IMR-90 (cell line): ENCODE measurements at regions not wholly inside any gene's neighbourhood (a gene's known extent, or its start where the extent isn't known, plus 50 kb on each side); places are given as distances from the start of the nearest gene placed in this dataset.

Experiments used
- ATAC-seq: fragments of 200-7000 bp; cut with Tn5 transposase; 2 replicates; pipeline ENCODE4 v1.9.1; 2020; ENCODE audit warnings: low read depth, mild to moderate bottlenecking, moderate library complexity
- BruUV-seq: library from RNA; stranded (reverse); fragments of 400-500 nt; replicated peaks from 2 replicates; lab custom pipeline; 2021; lab: Mats Ljungman, UMichigan
- CTCF ChIA-PET: fragments of 300-600 bp; formaldehyde crosslinking; extraction: SDS; loops from one replicate; lab custom pipeline; 2021; ENCODE audit warnings: antibody characterized with exemption; lab: Yijun Ruan, JAX
- POLR2A ChIA-PET: fragments of 300-600 bp; sonication (Branson Sonifier 250); formaldehyde crosslinking; loops from one replicate; lab custom pipeline; 2022; ENCODE audit warnings: antibody characterized with exemption; ENCODE audit not compliant: unreplicated experiment; lab: Charles Lee
- DNase-seq: peaks from one replicate; pipeline ENCODE4 v3.0.0; 2013
- H2AFZ ChIP-seq: replicated peaks from 2 replicates; pipeline ENCODE3; 2013; ENCODE audit warnings: low read length, mild to moderate bottlenecking; ENCODE audit not compliant: poor library complexity
- H2AK5ac ChIP-seq: 2 replicates; pipeline ENCODE4 v1.6.1; 2013; ENCODE audit warnings: low read depth, low read length, inconsistent platforms
- H2AK9ac ChIP-seq: replicated peaks from 2 replicates; pipeline ENCODE3; 2013; ENCODE audit warnings: mild to moderate bottlenecking, low read depth, low read length, moderate library complexity; ENCODE audit not compliant: poor library complexity
- H2BK120ac ChIP-seq: 2 replicates; pipeline ENCODE4 v1.6.1; 2013; ENCODE audit warnings: low read depth, low read length, inconsistent platforms
- H2BK15ac ChIP-seq: 3 replicates; pipeline ENCODE4 v1.6.1; 2013; ENCODE audit warnings: low read depth, low read length, inconsistent platforms
- H2BK20ac ChIP-seq: 2 replicates; pipeline ENCODE4 v1.6.1; 2013; ENCODE audit warnings: low read depth, mild to moderate bottlenecking, inconsistent platforms, low read length, moderate library complexity
- H2BK5ac ChIP-seq: 2 replicates; pipeline ENCODE4 v1.6.1; 2013; ENCODE audit warnings: mild to moderate bottlenecking, low read depth, low read length, inconsistent platforms; ENCODE audit not compliant: poor library complexity, severe bottlenecking
- H3K14ac ChIP-seq: replicated peaks from 2 replicates; pipeline ENCODE4 v1.6.1; 2013; ENCODE audit warnings: low read depth, low read length, inconsistent platforms
- H3K18ac ChIP-seq: 2 replicates; pipeline ENCODE4 v1.6.1; 2013; ENCODE audit warnings: low read depth, low read length, control low read depth
- H3K23ac ChIP-seq: 2 replicates; pipeline ENCODE4 v1.6.1; 2013; ENCODE audit warnings: low read depth, low read length, inconsistent platforms
- H3K27ac ChIP-seq: 2 replicates; pipeline ENCODE4 v1.5.1; 2013; ENCODE audit warnings: mild to moderate bottlenecking, control low read depth, low read length; ENCODE audit not compliant: insufficient read depth
- H3K27me3 ChIP-seq: 2 replicates; pipeline ENCODE4 v1.6.1; 2013; ENCODE audit warnings: low read length; ENCODE audit not compliant: control insufficient read depth, insufficient read depth
- H3K36me3 ChIP-seq: 2 replicates; pipeline ENCODE4 v1.6.1; 2013; ENCODE audit warnings: low read length, mixed read lengths; ENCODE audit not compliant: control insufficient read depth, insufficient read depth
- H3K4ac ChIP-seq: 2 replicates; pipeline ENCODE4 v1.6.1; 2013; ENCODE audit warnings: low read depth, low read length, inconsistent platforms
- H3K4me1 ChIP-seq: 2 replicates; pipeline ENCODE4 v1.6.1; 2013; ENCODE audit warnings: low read length, mixed read lengths; ENCODE audit not compliant: control insufficient read depth, insufficient read depth
- H3K4me2 ChIP-seq: 2 replicates; pipeline ENCODE4 v1.6.1; 2013; ENCODE audit warnings: low read depth, mild to moderate bottlenecking, control low read depth, low read length, moderate library complexity
- H3K4me3 ChIP-seq: 2 replicates; pipeline ENCODE4 v1.5.1; 2013; ENCODE audit warnings: low read depth, mild to moderate bottlenecking, control low read depth, low read length, moderate library complexity; ENCODE audit not compliant: insufficient read depth
- H3K56ac ChIP-seq: 2 replicates; pipeline ENCODE4 v1.6.1; 2013; ENCODE audit warnings: low read length, inconsistent platforms; ENCODE audit not compliant: insufficient read depth; ENCODE audit errors: extremely low read depth
- H3K79me1 ChIP-seq, 2 experiments: 2 replicates each; pipeline ENCODE4 v1.6.1; 2013; ENCODE audit warnings: low read length in 2 of 2, inconsistent platforms in 1 of 2, low read depth in 1 of 2
- H3K9ac ChIP-seq: 2 replicates; pipeline ENCODE4 v1.6.1; 2013; ENCODE audit warnings: low read depth, low read length, control low read depth
- H3K9me1 ChIP-seq: 2 replicates; pipeline ENCODE4 v1.6.1; 2013; ENCODE audit warnings: low read length, inconsistent platforms; ENCODE audit not compliant: insufficient read depth
- H3K9me3 ChIP-seq: 2 replicates; pipeline ENCODE4 v1.6.1; 2013; ENCODE audit warnings: low read length; ENCODE audit not compliant: control insufficient read depth, insufficient read depth
- H4K20me1 ChIP-seq: 2 replicates; pipeline ENCODE4 v1.6.1; 2013; ENCODE audit warnings: low read length, inconsistent platforms; ENCODE audit not compliant: insufficient read depth
- H4K5ac ChIP-seq: 2 replicates; pipeline ENCODE4 v1.6.1; 2013; ENCODE audit warnings: mild to moderate bottlenecking, low read depth, low read length, control low read depth
- H4K8ac ChIP-seq, 2 experiments: 2 replicates each; pipeline ENCODE4 v1.6.1; 2013; ENCODE audit warnings: low read depth in 2 of 2, low read length in 2 of 2, control low read depth in 1 of 2, inconsistent platforms in 1 of 2
- H4K91ac ChIP-seq: 2 replicates; pipeline ENCODE4 v1.6.1; 2013; ENCODE audit warnings: low read depth, low read length, inconsistent platforms; ENCODE audit not compliant: insufficient read depth
- BHLHE40 ChIP-seq: fragments of 150-350 bp; IDR thresholded peaks from 2 replicates; pipeline ENCODE4 v1.6.1; 2016; ENCODE audit warnings: mild to moderate bottlenecking, low read depth, low read length
- CEBPB ChIP-seq: IDR thresholded peaks from 2 replicates; pipeline ENCODE4 v1.6.1; 2012; ENCODE audit warnings: low read depth, low read length, improper control_type of control experiment
- CHD1 ChIP-seq: IDR thresholded peaks from 2 replicates; pipeline ENCODE4 v1.6.1; 2012; ENCODE audit warnings: low read depth, low read length, improper control_type of control experiment
- FOS ChIP-seq: fragments of 150-350 bp; IDR thresholded peaks from 2 replicates; pipeline ENCODE4 v1.6.1; 2016; ENCODE audit warnings: low read depth, low read length
- MAFK ChIP-seq: IDR thresholded peaks from 2 replicates; pipeline ENCODE4 v1.6.1; 2012; ENCODE audit warnings: low read depth, low read length, improper control_type of control experiment
- MAZ ChIP-seq: IDR thresholded peaks from 2 replicates; pipeline ENCODE4 v1.6.1; 2012; ENCODE audit warnings: low read depth, mild to moderate bottlenecking, low read length, improper control_type of control experiment, moderate library complexity, borderline replicate concordance
- MXI1 ChIP-seq: IDR thresholded peaks from 2 replicates; pipeline ENCODE4 v1.6.1; 2012; ENCODE audit warnings: low read depth, mild to moderate bottlenecking, low read length, moderate library complexity, borderline replicate concordance
- NFE2L2 ChIP-seq: fragments of 150-350 bp; IDR thresholded peaks from 2 replicates; pipeline ENCODE4 v1.6.1; 2016; ENCODE audit warnings: low read depth, mild to moderate bottlenecking, low read length
- POLR2A ChIP-seq: IDR thresholded peaks from 2 replicates; pipeline ENCODE4 v1.6.1; 2012; ENCODE audit warnings: mild to moderate bottlenecking, low read depth, low read length
- RAD21 ChIP-seq: IDR thresholded peaks from 2 replicates; pipeline ENCODE4 v1.6.1; 2012; ENCODE audit warnings: low read length, improper control_type of control experiment
- RCOR1 ChIP-seq: IDR thresholded peaks from 2 replicates; pipeline ENCODE4 v1.6.1; 2012; ENCODE audit warnings: mild to moderate bottlenecking, low read length, improper control_type of control experiment; ENCODE audit not compliant: insufficient replicate concordance
- RFX5 ChIP-seq: IDR thresholded peaks from 2 replicates; pipeline ENCODE4 v1.8.0; 2012; ENCODE audit warnings: low read depth, mild to moderate bottlenecking, low read length, moderate library complexity
- SMC3 ChIP-seq: fragments of 150-350 bp; IDR thresholded peaks from 2 replicates; pipeline ENCODE4 v1.6.1; 2016; ENCODE audit warnings: low read depth, mild to moderate bottlenecking, antibody characterized with exemption, low read length, moderate library complexity
- WGBS, 2 experiments: methylation state at CpG; one replicate each; pipeline versions ENCODE4 v1.1.5 to v1.1.7; 2013; ENCODE audit warnings: missing lambda C conversion rate in 2 of 2; ENCODE audit not compliant: insufficient read length in 1 of 2; ENCODE audit errors: extremely low coverage in 2 of 2; 5-methylcytosine and 5-hydroxymethylcytosine counted together
- dilution Hi-C: fragments of 300-500 bp; cut with HindIII; formaldehyde crosslinking; loops from one replicate; pipeline ENCODE4 v1.14.3; 2018; ENCODE audit warnings: low sequenced_read_pairs; ENCODE audit not compliant: unreplicated experiment
- in situ Hi-C: fragments of 300-500 bp; cut with MboI; formaldehyde crosslinking; loops from 3 replicates; pipeline ENCODE4 v1.14.3; 2019; ENCODE audit warnings: low sequenced_read_pairs, inconsistent platforms, mixed read lengths
- intact Hi-C: fragments of 100-400 bp; cut with micrococcal nuclease; formaldehyde crosslinking; loops from 2 replicates; pipeline ENCODE4 v1.10.0; 2022
- TF ChIP-seq, protein P1 (sequence below): conservative IDR thresholded peaks from 2 replicates; pipeline ENCODE4 v1.5.1; 2012; ENCODE audit warnings: mild to moderate bottlenecking, low read depth, low read length, improper control_type of control experiment
- TF ChIP-seq, protein P2 (sequence below): fragments of 150-350 bp; IDR thresholded peaks from 2 replicates; pipeline ENCODE4 v1.6.1; 2017; ENCODE audit warnings: mild to moderate bottlenecking, antibody characterized with exemption, low read length, low read depth
- TF ChIP-seq, protein P3 (sequence below): fragments of 150-350 bp; IDR thresholded peaks from 2 replicates; pipeline ENCODE4 v1.6.1; 2016; ENCODE audit warnings: low read depth, mild to moderate bottlenecking, low read length, moderate library complexity, borderline replicate concordance

DNA sequence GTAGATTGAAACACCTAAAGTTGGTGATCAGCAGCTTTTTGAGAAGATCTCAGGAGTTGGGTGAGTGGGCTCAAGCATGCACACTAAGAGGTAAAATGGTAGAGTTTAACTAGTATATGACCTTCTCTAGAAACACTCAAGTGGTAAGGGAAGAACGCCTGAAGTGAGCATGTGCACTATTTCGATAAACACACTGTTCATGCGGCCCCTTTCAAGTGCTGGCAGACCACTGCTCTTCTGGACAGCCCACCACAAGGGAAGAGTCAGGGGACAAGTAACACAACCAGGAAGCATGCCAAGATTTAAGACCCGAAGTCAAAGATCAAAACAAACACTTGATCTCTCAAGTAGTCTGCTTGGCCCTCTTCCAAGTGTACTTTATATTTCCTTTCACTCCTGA lies 519.5 kb upstream of the ZWINT start:
- H3K27me3 ChIP-seq = no peaks in the 10 kb centered on the region
- no peak overlapping the region for H4K8ac ChIP-seq
- no peak overlapping the region for H2BK15ac ChIP-seq
- ChIA-PET POLR2A (no interaction called here), CTCF (no interaction called here)
- H2AK9ac ChIP-seq = no peak overlapping the region
- no peaks in the 10 kb centered on the region for H3K4me1 ChIP-seq
- ATAC-seq (no peak), DNase-seq (no peak)
- H3K27ac ChIP-seq = no peak overlapping the region
- TF ChIP-seq, protein P1, sequence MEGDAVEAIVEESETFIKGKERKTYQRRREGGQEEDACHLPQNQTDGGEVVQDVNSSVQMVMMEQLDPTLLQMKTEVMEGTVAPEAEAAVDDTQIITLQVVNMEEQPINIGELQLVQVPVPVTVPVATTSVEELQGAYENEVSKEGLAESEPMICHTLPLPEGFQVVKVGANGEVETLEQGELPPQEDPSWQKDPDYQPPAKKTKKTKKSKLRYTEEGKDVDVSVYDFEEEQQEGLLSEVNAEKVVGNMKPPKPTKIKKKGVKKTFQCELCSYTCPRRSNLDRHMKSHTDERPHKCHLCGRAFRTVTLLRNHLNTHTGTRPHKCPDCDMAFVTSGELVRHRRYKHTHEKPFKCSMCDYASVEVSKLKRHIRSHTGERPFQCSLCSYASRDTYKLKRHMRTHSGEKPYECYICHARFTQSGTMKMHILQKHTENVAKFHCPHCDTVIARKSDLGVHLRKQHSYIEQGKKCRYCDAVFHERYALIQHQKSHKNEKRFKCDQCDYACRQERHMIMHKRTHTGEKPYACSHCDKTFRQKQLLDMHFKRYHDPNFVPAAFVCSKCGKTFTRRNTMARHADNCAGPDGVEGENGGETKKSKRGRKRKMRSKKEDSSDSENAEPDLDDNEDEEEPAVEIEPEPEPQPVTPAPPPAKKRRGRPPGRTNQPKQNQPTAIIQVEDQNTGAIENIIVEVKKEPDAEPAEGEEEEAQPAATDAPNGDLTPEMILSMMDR = no peak
- TF ChIP-seq NFE2L2 (no peak), CEBPB (no peak), BHLHE40 (no peak), RCOR1 (no peak), RFX5 (no peak), MAZ (no peak), SMC3 (no peak), POLR2A (no peak), FOS (no peak), CHD1 (no peak), RAD21 (no peak), MAFK (no peak), MXI1 (no peak)
- TF ChIP-seq, protein P2, sequence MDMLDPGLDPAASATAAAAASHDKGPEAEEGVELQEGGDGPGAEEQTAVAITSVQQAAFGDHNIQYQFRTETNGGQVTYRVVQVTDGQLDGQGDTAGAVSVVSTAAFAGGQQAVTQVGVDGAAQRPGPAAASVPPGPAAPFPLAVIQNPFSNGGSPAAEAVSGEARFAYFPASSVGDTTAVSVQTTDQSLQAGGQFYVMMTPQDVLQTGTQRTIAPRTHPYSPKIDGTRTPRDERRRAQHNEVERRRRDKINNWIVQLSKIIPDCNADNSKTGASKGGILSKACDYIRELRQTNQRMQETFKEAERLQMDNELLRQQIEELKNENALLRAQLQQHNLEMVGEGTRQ = no peak
- TF ChIP-seq, protein P3, sequence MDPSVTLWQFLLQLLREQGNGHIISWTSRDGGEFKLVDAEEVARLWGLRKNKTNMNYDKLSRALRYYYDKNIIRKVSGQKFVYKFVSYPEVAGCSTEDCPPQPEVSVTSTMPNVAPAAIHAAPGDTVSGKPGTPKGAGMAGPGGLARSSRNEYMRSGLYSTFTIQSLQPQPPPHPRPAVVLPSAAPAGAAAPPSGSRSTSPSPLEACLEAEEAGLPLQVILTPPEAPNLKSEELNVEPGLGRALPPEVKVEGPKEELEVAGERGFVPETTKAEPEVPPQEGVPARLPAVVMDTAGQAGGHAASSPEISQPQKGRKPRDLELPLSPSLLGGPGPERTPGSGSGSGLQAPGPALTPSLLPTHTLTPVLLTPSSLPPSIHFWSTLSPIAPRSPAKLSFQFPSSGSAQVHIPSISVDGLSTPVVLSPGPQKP = no peak
- no peaks in the 10 kb centered on the region for H3K36me3 ChIP-seq
- 40% methylated on average over 1 of the region's 4 CpGs; no CpG with 5 or more reads in 1 of the 2 experiments for WGBS, 2 experiments
- H2BK20ac ChIP-seq = no peak overlapping the region
- intact Hi-C loops (no loop called here), in situ Hi-C loops (no loop called here), dilution Hi-C loops (no loop called here)
- H2BK5ac ChIP-seq = no peak overlapping the region
- H2BK120ac ChIP-seq = no peak overlapping the region
- H3K23ac ChIP-seq = no peak overlapping the region
- H3K79me1 ChIP-seq = no peaks in the 10 kb centered on the region
- H3K9me1 ChIP-seq = no peaks in the 10 kb centered on the region
- no peak overlapping the region for H4K91ac ChIP-seq
- peaks cover 9% of the 10 kb centered on the region for H3K9me3 ChIP-seq
- H3K18ac ChIP-seq = no peak overlapping the region
- no peak overlapping the region for H2AFZ ChIP-seq
- H3K14ac ChIP-seq = no peak overlapping the region
- H3K4me3 ChIP-seq = no peak overlapping the region
- no peak overlapping the region for H3K4me2 ChIP-seq
- no TSS peak for BruUV-seq
- H4K20me1 ChIP-seq = no peaks in the 10 kb centered on the region
- no peak overlapping the region for H4K5ac ChIP-seq
- H2AK5ac ChIP-seq = no peak overlapping the region
- no peak overlapping the region for H3K9ac ChIP-seq
- no peak overlapping the region for H3K56ac ChIP-seq
- H3K4ac ChIP-seq = no peak overlapping the region
